Caco-2 (cell line): ENCODE measurements at regions not wholly inside any gene's neighbourhood (a gene's known extent, or its start where the extent isn't known, plus 50 kb on each side); places are given as distances from the start of the nearest gene placed in this dataset.

Experiments
- BruUV-seq: library from RNA; stranded (reverse); fragments of 400-500 nt; replicated peaks from 2 replicates; lab custom pipeline; 2021; lab: Mats Ljungman, UMichigan
- CTCF ChIA-PET: fragments of 300-600 bp; sonication (Branson Sonifier 250); formaldehyde crosslinking; loops from one replicate; lab custom pipeline; 2022; ENCODE audit warnings: antibody characterized with exemption; lab: Charles Lee
- POLR2A ChIA-PET: fragments of 300-600 bp; sonication (Branson Sonifier 250); formaldehyde crosslinking; loops from one replicate; lab custom pipeline; 2022; ENCODE audit warnings: antibody characterized with exemption; lab: Charles Lee
- DNase-seq, 2 experiments: peaks; one replicate each; pipeline versions ENCODE4 v3.0.0 to v3.0.0-alpha.2; 2020 to 2022
- H3K27me3 ChIP-seq: replicated peaks from 2 replicates; pipeline ENCODE4 v1.6.0; 2011; ENCODE audit warnings: low read length; ENCODE audit not compliant: control insufficient read depth, insufficient read depth
- H3K36me3 ChIP-seq: 2 replicates; pipeline ENCODE4 v1.5.1; 2011; ENCODE audit warnings: low read length; ENCODE audit not compliant: control insufficient read depth, insufficient read depth
- H3K4me1 ChIP-seq: fragments of 250-450 bp; sonication (Bioruptor Pico); 2 replicates; pipeline ENCODE4 v1.5.1; 2020; ENCODE audit warnings: mild to moderate bottlenecking
- H3K4me3 ChIP-seq: 2 replicates; pipeline ENCODE4 v1.5.1; 2011; ENCODE audit warnings: low read depth, mild to moderate bottlenecking, control low read depth, low read length
- H3K9me3 ChIP-seq: fragments of 250-450 bp; sonication (Bioruptor Pico); 2 replicates; pipeline ENCODE4 v1.5.1; 2020; ENCODE audit warnings: mild to moderate bottlenecking, moderate library complexity
- H3K27ac Mint-ChIP-seq: one replicate; pipeline ENCODE4 v1.8.0; 2022; ENCODE audit warnings: mixed read lengths; ENCODE audit not compliant: unreplicated experiment
- H3K27me3 Mint-ChIP-seq: one replicate; pipeline ENCODE4 v1.8.0; 2022; ENCODE audit warnings: mixed read lengths; ENCODE audit not compliant: insufficient read depth, unreplicated experiment
- H3K36me3 Mint-ChIP-seq: one replicate; pipeline ENCODE4 v1.8.0; 2022; ENCODE audit warnings: mild to moderate bottlenecking, mixed read lengths; ENCODE audit not compliant: insufficient read depth, unreplicated experiment
- H3K4me1 Mint-ChIP-seq: one replicate; pipeline ENCODE4 v1.8.0; 2022; ENCODE audit warnings: low read depth, mixed read lengths; ENCODE audit not compliant: unreplicated experiment
- H3K4me3 Mint-ChIP-seq: one replicate; pipeline ENCODE4 v1.8.0; 2022; ENCODE audit warnings: mild to moderate bottlenecking, moderate library complexity, mixed read lengths; ENCODE audit not compliant: unreplicated experiment
- H3K9me3 Mint-ChIP-seq: one replicate; pipeline ENCODE4 v1.8.0; 2022; ENCODE audit warnings: mixed read lengths; ENCODE audit not compliant: unreplicated experiment
- CTCF ChIP-seq, 2 experiments: fragments of 200-600 bp in 1 of 2; IDR thresholded peaks; 1 replicate in 1 of 2; 2 replicates in 1 of 2; pipeline versions ENCODE4 v1.5.1 to v1.8.0; 2011 to 2022; ENCODE audit warnings: antibody characterized with exemption in 1 of 2, control low read depth in 1 of 2, inconsistent platforms in 1 of 2, low read depth in 1 of 2, low read length in 1 of 2, mild to moderate bottlenecking in 1 of 2, moderate library complexity in 1 of 2; ENCODE audit not compliant: insufficient read depth in 1 of 2, severe bottlenecking in 1 of 2, unreplicated experiment in 1 of 2
- intact Hi-C: fragments of 100-400 bp; cut with micrococcal nuclease; formaldehyde crosslinking; loops from one replicate; pipeline ENCODE4 v1.10.0; 2022; ENCODE audit not compliant: unreplicated experiment

DNA sequence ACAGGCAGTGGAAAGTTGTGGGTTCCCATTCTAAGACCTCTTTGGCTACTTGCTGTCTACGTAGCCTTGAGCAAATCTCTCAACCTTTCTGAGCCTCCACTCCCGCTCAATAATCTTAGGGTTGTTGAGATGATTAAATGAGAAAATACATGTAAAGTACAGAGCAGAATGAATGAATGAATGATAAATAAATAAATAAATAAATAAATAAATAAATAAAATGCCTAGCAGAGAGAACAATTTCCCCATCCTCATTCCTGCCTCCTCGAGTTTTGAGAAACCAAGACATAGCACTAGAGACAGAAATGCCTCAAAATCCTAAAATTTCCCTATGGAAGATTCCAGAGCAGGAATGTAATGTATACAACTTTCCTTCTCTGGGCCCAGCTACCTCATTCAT lies 128.3 kb upstream of the RAD23B start:
- H3K36me3 ChIP-seq: no peaks in the 10 kb centered on the region
- Mint-ChIP-seq H3K9me3 (no peaks in the 10 kb centered on the region), H3K4me1 (no peaks in the 10 kb centered on the region), H3K36me3 (no peaks in the 10 kb centered on the region), H3K27me3 (peaks cover 16% of the 10 kb centered on the region), H3K27ac (no peak overlapping the region), H3K4me3 (no peak overlapping the region)
- intact Hi-C loops: no loop called here
- no peak for DNase-seq
- no peak for TF ChIP-seq CTCF (IDR thresholded peaks at IDR 0.05; ENCODE audit: insufficient read depth in 1 of 2, low read depth in 1 of 2, low read length in 1 of 2, severe bottlenecking in 1 of 2, unreplicated experiment in 1 of 2)
- CTCF ChIA-PET: no interaction called here
- no peaks in the 10 kb centered on the region for H3K4me1 ChIP-seq
- no peak overlapping the region for H3K4me3 ChIP-seq
- BruUV-seq: no TSS peak
- POLR2A ChIA-PET: no interaction called here
- no peaks in the 10 kb centered on the region for H3K9me3 ChIP-seq
- H3K27me3 ChIP-seq: no peaks in the 10 kb centered on the region

GRCh38 chr9:107155244-107155817 lies 127.7 kb upstream of the RAD23B start:
- BruUV-seq: no TSS peak
- Histone ChIP-seq H3K9me3 (no peaks in the 10 kb centered on the region), H3K36me3 (no peaks in the 10 kb centered on the region), H3K4me3 (no peak overlapping the region), H3K4me1 (no peaks in the 10 kb centered on the region), H3K27me3 (no peaks in the 10 kb centered on the region)
- Mint-ChIP-seq H3K4me3 (no peak overlapping the region), H3K9me3 (no peaks in the 10 kb centered on the region), H3K4me1 (no peaks in the 10 kb centered on the region), H3K27me3 (peaks cover 10% of the 10 kb centered on the region), H3K27ac (no peak overlapping the region), H3K36me3 (no peaks in the 10 kb centered on the region)
- TF ChIP-seq CTCF (IDR thresholded peaks at IDR 0.05; ENCODE audit: insufficient read depth in 1 of 2, low read depth in 1 of 2, low read length in 1 of 2, severe bottlenecking in 1 of 2, unreplicated experiment in 1 of 2): no peak
- ChIA-PET POLR2A (no interaction called here), CTCF (no interaction called here)
- intact Hi-C loops: no loop called here
- DNase-seq: no peak

DNA sequence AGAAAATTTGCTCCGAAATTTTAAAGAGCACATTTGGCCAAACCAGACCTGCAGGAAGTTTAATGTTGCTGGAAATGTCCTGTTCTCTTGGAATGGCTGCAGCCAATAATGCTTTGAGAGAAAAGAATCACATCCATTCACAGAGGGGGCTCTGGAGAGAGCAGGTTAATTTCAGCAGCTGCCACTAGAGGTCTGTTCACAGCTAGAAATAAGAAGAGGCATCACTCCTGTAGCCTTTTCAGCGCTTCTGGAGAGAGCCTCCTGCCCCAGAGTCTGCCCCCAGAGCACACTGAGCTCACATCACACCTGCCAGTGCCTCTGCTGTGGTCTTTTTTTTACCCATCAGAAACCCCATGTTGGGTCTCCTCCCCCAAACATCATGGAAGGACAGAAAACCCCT lies 124.8 kb upstream of the RAD23B start:
- no peaks in the 10 kb centered on the region for H3K9me3 Mint-ChIP-seq
- intact Hi-C loops: loop anchor here (1.0 kb wide), 2 partner anchors 14 to 183 kb away; no protein-coding TSS in a partner anchor
- no peaks in the 10 kb centered on the region for H3K36me3 Mint-ChIP-seq
- H3K27ac Mint-ChIP-seq: no peak overlapping the region
- H3K4me1 ChIP-seq: no peaks in the 10 kb centered on the region
- TF ChIP-seq CTCF (IDR thresholded peaks at IDR 0.05; ENCODE audit: insufficient read depth in 1 of 2, low read depth in 1 of 2, low read length in 1 of 2, severe bottlenecking in 1 of 2, unreplicated experiment in 1 of 2): peak; percentile 68 to 69
- H3K9me3 ChIP-seq: no peaks in the 10 kb centered on the region
- H3K4me3 ChIP-seq: no peak overlapping the region
- BruUV-seq: no TSS peak
- H3K4me3 Mint-ChIP-seq: no peak overlapping the region
- no peaks in the 10 kb centered on the region for H3K36me3 ChIP-seq
- peaks cover 9% of the 10 kb centered on the region for H3K27me3 Mint-ChIP-seq
- ChIA-PET POLR2A (no interaction called here), CTCF (interaction anchor here (0.7 to 1.2 kb wide), 8 partner anchors 9 to 183 kb away, joined by 3 to 8 read pairs (median 4); no protein-coding TSS in a partner anchor)
- no peaks in the 10 kb centered on the region for H3K27me3 ChIP-seq
- no peaks in the 10 kb centered on the region for H3K4me1 Mint-ChIP-seq
- DNase-seq: peak; percentile 46 to 52
